B cell (primary cell): ENCODE measurements at regions not wholly inside any gene's neighbourhood (a gene's known extent, or its start where the extent isn't known, plus 50 kb on each side); places are given as distances from the start of the nearest gene placed in this dataset.

Experiments
- ATAC-seq: fragments of 200-7000 bp; cut with Tn5 transposase; one replicate; pipeline ENCODE4 v1.10.0; 2021; ENCODE audit warnings: low read depth, mild to moderate bottlenecking, moderate number of reproducible peaks, moderate library complexity
- CTCF ChIA-PET: fragments of 350-600 bp; sonication (Branson Sonifier 250); formaldehyde crosslinking; loops from one replicate; lab custom pipeline; 2021; ENCODE audit warnings: antibody characterized with exemption, inconsistent platforms; lab: Charles Lee
- POLR2A ChIA-PET: fragments of 350-600 bp; sonication (Branson Sonifier 250); formaldehyde crosslinking; loops from one replicate; lab custom pipeline; 2021; ENCODE audit warnings: antibody characterized with exemption; lab: Charles Lee
- DNase-seq: peaks from one replicate; pipeline ENCODE4 v3.0.0; 2013
- H2AFZ ChIP-seq: 2 replicates; pipeline ENCODE4 v1.6.1; 2012; ENCODE audit warnings: mild to moderate bottlenecking, low read depth, low read length; ENCODE audit not compliant: insufficient read depth, poor library complexity, severe bottlenecking
- H3K27ac ChIP-seq, 2 donors: 1 replicate in 1 of 2; 2 replicates in 1 of 2; pipeline ENCODE4 v1.5.1; 2012 to 2013; ENCODE audit warnings: low read length in 2 of 2, mild to moderate bottlenecking in 2 of 2, moderate library complexity in 1 of 2
- H3K27me3 ChIP-seq, 4 experiments: fragments of 200-600 bp in 1 of 4; sonication (generic) in 1 of 4; replicated peaks in 1 of 4; 1 replicate in 2 of 4; 2 replicates in 2 of 4; pipeline versions ENCODE4 v1.6.1 to v1.7.0; 2013 to 2016; ENCODE audit warnings: low read length in 3 of 4, mild to moderate bottlenecking in 2 of 4, mixed read lengths in 1 of 4, moderate library complexity in 1 of 4; ENCODE audit not compliant: insufficient read depth in 4 of 4, control insufficient read depth in 3 of 4; ENCODE audit errors: control extremely low read depth in 1 of 4
- H3K36me3 ChIP-seq, 2 experiments: replicated peaks in 1 of 2; 1 replicate in 1 of 2; 2 replicates in 1 of 2; pipeline versions ENCODE4 v1.6.1 to v1.7.1; 2013; ENCODE audit warnings: low read length in 1 of 2; ENCODE audit not compliant: insufficient read depth in 2 of 2, control insufficient read depth in 1 of 2; ENCODE audit errors: control extremely low read depth in 1 of 2, extremely low read depth in 1 of 2
- H3K4me1 ChIP-seq, 2 donors: fragments of 200-600 bp in 1 of 2; sonication (generic) in 1 of 2; 1 replicate in 1 of 2; 2 replicates in 1 of 2; pipeline versions ENCODE4 v1.5.1 to v1.6.1; 2013 to 2017; ENCODE audit warnings: low read length in 2 of 2; ENCODE audit not compliant: control insufficient read depth in 2 of 2, insufficient read depth in 2 of 2
- H3K4me2 ChIP-seq: replicated peaks from 2 replicates; pipeline ENCODE3; 2012; ENCODE audit warnings: mild to moderate bottlenecking, low read depth, low read length; ENCODE audit not compliant: poor library complexity, severe bottlenecking
- H3K4me3 ChIP-seq, 5 experiments: fragments of 200-600 bp in 1 of 5; sonication (generic) in 1 of 5; 1 replicate in 3 of 5; 2 replicates in 2 of 5; pipeline versions ENCODE4 v1.5.1 to v1.7.0; 2011 to 2016; ENCODE audit warnings: low read length in 4 of 5, mild to moderate bottlenecking in 4 of 5, low read depth in 2 of 5, control low read depth in 1 of 5, moderate library complexity in 1 of 5; ENCODE audit not compliant: insufficient read depth in 1 of 5; ENCODE audit errors: control extremely low read depth in 1 of 5, extremely low read depth in 1 of 5
- H3K79me2 ChIP-seq: fragments of 200-600 bp; sonication (generic); one replicate; pipeline ENCODE4 v1.6.0; 2016; ENCODE audit warnings: low read length; ENCODE audit not compliant: control insufficient read depth, insufficient read depth
- H3K9ac ChIP-seq: fragments of 200-600 bp; sonication (generic); 2 replicates; pipeline ENCODE4 v1.6.1; 2017; ENCODE audit warnings: mild to moderate bottlenecking, low read length, moderate library complexity
- H3K9me3 ChIP-seq, 3 donors: one replicate each; pipeline versions ENCODE4 v1.6.1 to v1.7.1; 2013; ENCODE audit warnings: low read length in 2 of 3; ENCODE audit not compliant: control insufficient read depth in 2 of 3, insufficient read depth in 1 of 3; ENCODE audit errors: control extremely low read depth in 1 of 3
- H4K20me1 ChIP-seq: 2 replicates; pipeline ENCODE4 v1.6.0; 2012; ENCODE audit warnings: mild to moderate bottlenecking, low read length; ENCODE audit not compliant: insufficient read depth, control insufficient read depth, poor library complexity, severe bottlenecking
- H3K27ac Mint-ChIP-seq: one replicate; pipeline ENCODE4 v1.8.0; 2021; ENCODE audit warnings: mixed read lengths
- H3K27me3 Mint-ChIP-seq: one replicate; pipeline ENCODE4 v1.8.0; 2021; ENCODE audit warnings: mixed read lengths
- H3K4me1 Mint-ChIP-seq: one replicate; pipeline ENCODE4 v1.8.0; 2021; ENCODE audit warnings: mixed read lengths
- H3K4me3 Mint-ChIP-seq: one replicate; pipeline ENCODE4 v1.8.0; 2021; ENCODE audit warnings: mixed read lengths
- H3K9me3 Mint-ChIP-seq: one replicate; pipeline ENCODE4 v1.8.0; 2022; ENCODE audit warnings: mixed read lengths; ENCODE audit not compliant: insufficient read depth
- EZH2 ChIP-seq: IDR thresholded peaks from 2 replicates; pipeline ENCODE4 v1.6.1; 2012; ENCODE audit warnings: borderline replicate concordance, low read depth, mild to moderate bottlenecking, moderate library complexity, low read length; ENCODE audit not compliant: insufficient read depth, poor library complexity, severe bottlenecking
- WGBS: methylation state at CpG from one replicate; pipeline ENCODE4 v1.1.5; 2013; ENCODE audit warnings: missing lambda C conversion rate; ENCODE audit not compliant: insufficient coverage; 5-methylcytosine and 5-hydroxymethylcytosine counted together
- intact Hi-C: fragments of 100-400 bp; cut with micrococcal nuclease; formaldehyde crosslinking; loops from one replicate; pipeline ENCODE4 v1.10.0; 2022
- TF ChIP-seq, protein P1 (sequence below): fragments of 200-600 bp; IDR thresholded peaks from one replicate; pipeline ENCODE4 v1.8.0; 2022; ENCODE audit warnings: antibody characterized with exemption, mild to moderate bottlenecking

DNA sequence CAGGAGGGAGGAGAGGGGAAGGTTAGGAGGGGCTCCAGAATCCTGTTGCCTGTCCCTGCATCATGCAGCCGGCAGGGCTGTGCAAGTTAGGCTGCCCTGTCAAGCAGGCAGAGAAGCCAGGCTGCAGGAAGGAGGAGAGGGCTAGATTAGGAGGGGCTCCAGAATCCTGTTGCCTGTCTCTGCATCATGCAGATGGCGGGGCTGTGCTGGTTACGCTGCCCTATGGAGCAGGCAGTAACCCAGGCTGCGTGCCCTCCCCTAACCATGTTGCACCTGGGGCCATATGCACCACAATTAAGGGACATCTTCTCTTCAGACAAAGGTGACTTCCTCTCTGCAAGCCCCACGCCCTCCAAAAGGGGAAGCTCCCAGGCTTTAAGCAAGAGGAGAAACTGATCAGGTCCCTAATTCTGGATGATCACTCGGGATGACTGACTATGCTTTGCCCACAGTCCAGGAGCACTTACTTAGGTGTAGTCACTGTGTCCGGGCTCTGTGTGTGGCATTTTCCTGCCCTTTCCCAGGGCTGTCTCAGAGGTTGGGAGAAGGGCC is 457.4 kb downstream of the SETD4 start:
- intact Hi-C loops: no loop called here
- Histone ChIP-seq H3K9ac (no peak overlapping the region), H3K4me3 (no peak overlapping the region), H3K27me3 (peaks cover 0 to 3% (median 0%) of the 10 kb centered on the region in 4 experiments), H3K36me3 (no peaks in the 10 kb centered on the region), H3K4me2 (no peak overlapping the region), H3K27ac (no peak overlapping the region), H3K9me3 (no peaks in the 10 kb centered on the region), H3K79me2 (no peaks in the 10 kb centered on the region), H2AFZ (no peak overlapping the region), H4K20me1 (no peaks in the 10 kb centered on the region), H3K4me1 (no peaks in the 10 kb centered on the region)
- CTCF ChIA-PET: no interaction called here
- peaks cover 2% of the 10 kb centered on the region for H3K4me1 Mint-ChIP-seq
- POLR2A ChIA-PET: no interaction called here
- no peak for ATAC-seq
- no peak overlapping the region for H3K4me3 Mint-ChIP-seq
- H3K9me3 Mint-ChIP-seq: peaks cover 3% of the 10 kb centered on the region
- TF ChIP-seq, protein P1, sequence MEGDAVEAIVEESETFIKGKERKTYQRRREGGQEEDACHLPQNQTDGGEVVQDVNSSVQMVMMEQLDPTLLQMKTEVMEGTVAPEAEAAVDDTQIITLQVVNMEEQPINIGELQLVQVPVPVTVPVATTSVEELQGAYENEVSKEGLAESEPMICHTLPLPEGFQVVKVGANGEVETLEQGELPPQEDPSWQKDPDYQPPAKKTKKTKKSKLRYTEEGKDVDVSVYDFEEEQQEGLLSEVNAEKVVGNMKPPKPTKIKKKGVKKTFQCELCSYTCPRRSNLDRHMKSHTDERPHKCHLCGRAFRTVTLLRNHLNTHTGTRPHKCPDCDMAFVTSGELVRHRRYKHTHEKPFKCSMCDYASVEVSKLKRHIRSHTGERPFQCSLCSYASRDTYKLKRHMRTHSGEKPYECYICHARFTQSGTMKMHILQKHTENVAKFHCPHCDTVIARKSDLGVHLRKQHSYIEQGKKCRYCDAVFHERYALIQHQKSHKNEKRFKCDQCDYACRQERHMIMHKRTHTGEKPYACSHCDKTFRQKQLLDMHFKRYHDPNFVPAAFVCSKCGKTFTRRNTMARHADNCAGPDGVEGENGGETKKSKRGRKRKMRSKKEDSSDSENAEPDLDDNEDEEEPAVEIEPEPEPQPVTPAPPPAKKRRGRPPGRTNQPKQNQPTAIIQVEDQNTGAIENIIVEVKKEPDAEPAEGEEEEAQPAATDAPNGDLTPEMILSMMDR: no peak
- TF ChIP-seq EZH2: no peak
- 57% methylated on average over 7 of the region's 7 CpGs for WGBS
- H3K27me3 Mint-ChIP-seq: peaks cover 9% of the 10 kb centered on the region
- no peak for DNase-seq
- H3K27ac Mint-ChIP-seq: no peak overlapping the region

GRCh38 chr21:35601211-35601610 is 459.1 kb downstream of the SETD4 start:
- H3K4me1 Mint-ChIP-seq: peaks cover 2% of the 10 kb centered on the region
- H4K20me1 ChIP-seq: no peaks in the 10 kb centered on the region
- no peak overlapping the region for H3K9ac ChIP-seq
- TF ChIP-seq EZH2: no peak
- TF ChIP-seq, protein P1: no peak
- WGBS: 92% methylated on average over 2 of the region's 4 CpGs
- peaks cover 0 to 3% (median 0%) of the 10 kb centered on the region in 4 experiments for H3K27me3 ChIP-seq
- H2AFZ ChIP-seq: no peak overlapping the region
- intact Hi-C loops: no loop called here
- no peaks in the 10 kb centered on the region for H3K79me2 ChIP-seq
- POLR2A ChIA-PET: no interaction called here
- no peak for ATAC-seq
- H3K36me3 ChIP-seq: no peaks in the 10 kb centered on the region
- no peak overlapping the region for H3K4me2 ChIP-seq
- DNase-seq: no peak
- peaks cover 0 to 2% (median 0%) of the 10 kb centered on the region in 3 donors for H3K9me3 ChIP-seq
- H3K4me1 ChIP-seq: no peaks in the 10 kb centered on the region
- H3K27ac ChIP-seq: no peak overlapping the region
- no peak overlapping the region for H3K4me3 ChIP-seq
- H3K9me3 Mint-ChIP-seq: no peaks in the 10 kb centered on the region
- peaks cover 12% of the 10 kb centered on the region for H3K27me3 Mint-ChIP-seq
- no peak overlapping the region for H3K4me3 Mint-ChIP-seq
- CTCF ChIA-PET: no interaction called here
- H3K27ac Mint-ChIP-seq: no peak overlapping the region
